Stimulated activated CD4-positive, alpha-beta T cell treated with anti-CD3 and anti-CD28 coated beads, Interleukin-12 subunit alpha, Interleukin-12 subunit beta, amount 100 ng/mL, for 4 hours (primary cell): ENCODE measurements at regions not wholly inside any gene's neighbourhood (a gene's known extent, or its start where the extent isn't known, plus 50 kb on each side); places are given as distances from the start of the nearest gene placed in this dataset.
"Not testable (repeated sequence)": the region's sequence is repeated elsewhere in the genome, so short reads cannot be mapped to it uniquely, and the experiment has no call there.

Experiments used
- DNase-seq: peaks from one replicate; pipeline ENCODE4 v3.0.0-alpha.2; 2020

- DNase-seq = not testable (repeated sequence)
These were observed 70.4 kb upstream of the COBL start for GRCh38 chr7:51386806-51387568.

GRCh38 chr7:51386184-51386583, 69.6 kb upstream of the COBL start:
- DNase-seq = not testable (repeated sequence)

GRCh38 chr7:51382243-51382642, 65.6 kb upstream of the COBL start:
- DNase-seq = not testable (repeated sequence)

- no peak for DNase-seq
These were observed 59.9 kb upstream of the COBL start for GRCh38 chr7:51376420-51377092.

GRCh38 chr7:51374936-51375335, 58.3 kb upstream of the COBL start:
- no peak for DNase-seq

GRCh38 chr7:51373607-51374006, 57.0 kb upstream of the COBL start:
- not testable (repeated sequence) for DNase-seq

GRCh38 chr7:51369746-51370145, 53.1 kb upstream of the COBL start:
- DNase-seq = no peak

- not testable (repeated sequence) for DNase-seq
These were observed 52.6 kb upstream of the COBL start for GRCh38 chr7:51369228-51369627.

- no peak for DNase-seq
These were observed 51.7 kb upstream of the COBL start for GRCh38 chr7:51368334-51368733.

GRCh38 chr7:51367614-51367968, 51.0 kb upstream of the COBL start:
- no peak for DNase-seq

- no peak for DNase-seq
These were observed 50.5 kb upstream of the COBL start for GRCh38 chr7:51366930-51367613.
